Psoas muscle (tissue), 7 donors: ENCODE measurements at regions not wholly inside any gene's neighbourhood (a gene's known extent, or its start where the extent isn't known, plus 50 kb on each side); places are given as distances from the start of the nearest gene placed in this dataset.

Experiments used
- ATAC-seq, 4 donors: fragments of 200-7000 bp; cut with Tn5 transposase; one replicate each; pipeline ENCODE4 v1.9.1; 2020; ENCODE audit warnings: moderate library complexity in 3 of 4, mild to moderate bottlenecking in 2 of 4
- DNase-seq, 2 donors: peaks; one replicate each; pipeline ENCODE4 v3.0.0-alpha.2; 2020
- H3K27ac ChIP-seq: fragments of 200-600 bp; one replicate; pipeline ENCODE4 v1.8.0; 2022
- H3K27me3 ChIP-seq, 3 donors: fragments of 200-600 bp in 1 of 3; one replicate each; pipeline versions ENCODE4 v1.6.1 to v1.8.0; 2013 to 2022; ENCODE audit warnings: low read length in 2 of 3, mild to moderate bottlenecking in 2 of 3, moderate library complexity in 1 of 3; ENCODE audit not compliant: insufficient read depth in 3 of 3
- H3K36me3 ChIP-seq, 2 donors: fragments of 200-600 bp in 1 of 2; one replicate each; pipeline versions ENCODE4 v1.6.1 to v1.8.0; 2013 to 2022; ENCODE audit warnings: low read depth in 1 of 2, mild to moderate bottlenecking in 1 of 2, moderate library complexity in 1 of 2; ENCODE audit not compliant: insufficient read depth in 1 of 2
- H3K4me1 ChIP-seq: fragments of 200-600 bp; one replicate; pipeline ENCODE4 v1.8.0; 2022
- H3K4me3 ChIP-seq: fragments of 200-600 bp; one replicate; pipeline ENCODE4 v1.8.0; 2022; ENCODE audit warnings: mild to moderate bottlenecking
- H3K9me3 ChIP-seq: fragments of 200-600 bp; one replicate; pipeline ENCODE4 v1.8.0; 2022
- WGBS, 3 donors: extraction: QIAGEN DNeasy Blood & Tissue Kit; methylation state at CpG; one replicate each; pipeline versions ENCODE4 v1.1.6 to v1.1.7; 2013; 5-methylcytosine and 5-hydroxymethylcytosine counted together
- intact Hi-C, 2 donors: fragments of 100-400 bp; cut with DNase I; formaldehyde crosslinking; loops; one replicate each; pipeline versions ENCODE4 v1.11.0 to v1.14.2; 2022
- TF ChIP-seq, protein P1 (sequence below): fragments of 200-600 bp; IDR thresholded peaks from one replicate; pipeline ENCODE4 v1.8.0; 2022; ENCODE audit warnings: antibody characterized with exemption
- donor health status: healthy with polysubstance abuse.
- donor health status: DM: no; HTN: no; CAD: no; lungs with moderate emphysema.
- donor health status: Bipolar disorder and iron deficiency.
- donor health status: healthy.
- donor health status: DM: yes; HTN: yes; CAD: no.
- donor health status: DM: no; HTN: no; CAD: no.
- donor health status: DM: yes; HTN: yes; CAD: no.

DNA sequence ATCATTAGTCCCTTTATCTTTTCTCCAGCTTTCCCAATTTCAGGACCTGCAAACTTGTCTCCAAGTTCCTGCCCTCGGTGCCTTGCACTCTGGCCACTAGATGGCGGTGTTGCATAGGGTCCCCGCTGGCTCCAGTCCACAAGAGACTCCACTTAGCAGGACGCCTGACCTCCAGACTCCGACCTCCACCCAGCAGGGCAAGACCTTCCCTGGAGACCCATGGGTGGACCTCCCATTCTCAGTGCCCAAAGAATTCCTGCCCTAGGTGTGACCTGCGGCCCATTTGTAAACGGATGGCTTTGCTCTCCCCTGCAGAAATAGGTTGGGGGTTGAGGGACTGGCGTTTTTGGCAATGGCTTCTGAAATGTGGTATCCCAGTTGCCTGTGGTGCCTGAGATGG lies 82.6 kb downstream of the LSM3 start:
- intact Hi-C loops = loop anchor here in 1 of 2 donors (1.0 kb wide), 1 partner anchor 207 kb away; no protein-coding TSS in a partner anchor
- Histone ChIP-seq H3K36me3 (no peaks in the 10 kb centered on the region), H3K9me3 (no peaks in the 10 kb centered on the region), H3K4me1 (peaks cover 3% of the 10 kb centered on the region), H3K4me3 (no peak overlapping the region), H3K27me3 (no peaks in the 10 kb centered on the region), H3K27ac (no peak overlapping the region)
- DNase-seq = peak; percentile 78 to 91
- TF ChIP-seq, protein P1, sequence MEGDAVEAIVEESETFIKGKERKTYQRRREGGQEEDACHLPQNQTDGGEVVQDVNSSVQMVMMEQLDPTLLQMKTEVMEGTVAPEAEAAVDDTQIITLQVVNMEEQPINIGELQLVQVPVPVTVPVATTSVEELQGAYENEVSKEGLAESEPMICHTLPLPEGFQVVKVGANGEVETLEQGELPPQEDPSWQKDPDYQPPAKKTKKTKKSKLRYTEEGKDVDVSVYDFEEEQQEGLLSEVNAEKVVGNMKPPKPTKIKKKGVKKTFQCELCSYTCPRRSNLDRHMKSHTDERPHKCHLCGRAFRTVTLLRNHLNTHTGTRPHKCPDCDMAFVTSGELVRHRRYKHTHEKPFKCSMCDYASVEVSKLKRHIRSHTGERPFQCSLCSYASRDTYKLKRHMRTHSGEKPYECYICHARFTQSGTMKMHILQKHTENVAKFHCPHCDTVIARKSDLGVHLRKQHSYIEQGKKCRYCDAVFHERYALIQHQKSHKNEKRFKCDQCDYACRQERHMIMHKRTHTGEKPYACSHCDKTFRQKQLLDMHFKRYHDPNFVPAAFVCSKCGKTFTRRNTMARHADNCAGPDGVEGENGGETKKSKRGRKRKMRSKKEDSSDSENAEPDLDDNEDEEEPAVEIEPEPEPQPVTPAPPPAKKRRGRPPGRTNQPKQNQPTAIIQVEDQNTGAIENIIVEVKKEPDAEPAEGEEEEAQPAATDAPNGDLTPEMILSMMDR = peak; percentile 99
- ATAC-seq = peak; percentile 84 to 93 (median 88)
- WGBS, 3 donors = 7 to 20% (median 10%) methylated on average over 8 of the region's 8 CpGs

DNA sequence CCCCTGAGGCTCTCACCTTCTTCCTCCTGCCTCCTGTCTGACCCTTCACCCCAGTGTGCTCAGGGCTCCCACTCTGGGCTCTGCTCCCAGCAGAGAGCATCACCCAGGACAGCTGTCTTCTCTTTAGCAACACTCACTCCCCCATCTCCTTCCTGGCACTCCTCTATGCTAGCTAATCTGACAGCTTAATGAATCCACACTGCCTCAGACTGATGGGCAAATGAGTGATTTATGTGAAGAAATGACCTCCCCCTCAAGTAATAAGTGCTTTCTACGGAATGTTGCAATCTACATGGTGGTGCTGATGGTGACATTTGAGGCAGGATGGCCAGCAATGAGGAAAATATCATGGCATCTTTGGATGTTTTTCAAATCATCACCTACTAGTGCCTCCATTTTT lies 83.6 kb downstream of the LSM3 start:
- H3K4me3 ChIP-seq = no peak overlapping the region
- H3K27me3 ChIP-seq = peaks cover 0 to under 1% (median 0%) of the 10 kb centered on the region in 3 donors
- TF ChIP-seq, protein P1 = no peak
- peaks cover 3% of the 10 kb centered on the region for H3K4me1 ChIP-seq
- H3K36me3 ChIP-seq = no peaks in the 10 kb centered on the region
- DNase-seq (no peak), ATAC-seq (peak; percentile 74 to 88 (median 80))
- WGBS, 3 donors = 81 to 90% (median 83%) methylated on average over 1 of the region's 1 CpG
- H3K9me3 ChIP-seq = no peaks in the 10 kb centered on the region
- no peak overlapping the region for H3K27ac ChIP-seq
- intact Hi-C loops = loop anchor here in 1 of 2 donors (2.0 kb wide), 1 partner anchor 203 kb away; no protein-coding TSS in a partner anchor

DNA sequence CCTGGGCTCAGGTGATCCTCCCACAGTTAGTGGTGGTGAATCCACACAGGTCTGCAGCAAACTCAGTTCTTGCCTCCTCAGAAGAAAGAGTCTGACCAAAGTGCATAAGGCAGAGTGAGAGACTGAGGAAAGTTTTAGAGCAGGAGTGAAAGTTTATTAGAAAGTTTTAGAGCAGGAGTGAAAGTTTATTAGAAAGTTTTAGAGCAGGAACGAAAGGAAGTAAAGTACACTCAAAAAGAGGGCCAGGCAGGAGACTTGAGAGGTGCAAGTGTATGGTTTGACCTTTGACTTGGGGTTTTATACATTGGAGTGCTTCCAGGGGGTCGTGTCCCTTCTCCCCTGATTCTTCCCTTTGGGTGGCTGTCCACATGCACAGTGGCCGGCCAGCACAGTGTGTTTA lies 84.2 kb downstream of the LSM3 start:
- peaks cover 0 to 1% (median 0%) of the 10 kb centered on the region in 3 donors for H3K27me3 ChIP-seq
- H3K4me1 ChIP-seq = peaks cover 3% of the 10 kb centered on the region
- no peaks in the 10 kb centered on the region for H3K9me3 ChIP-seq
- TF ChIP-seq, protein P1 = no peak
- no peak for DNase-seq
- no peak overlapping the region for H3K4me3 ChIP-seq
- WGBS, 3 donors = 73 to 80% (median 78%) methylated on average over 2 to 3 of the region's 3 CpGs
- ATAC-seq = no peak
- no peaks in the 10 kb centered on the region for H3K36me3 ChIP-seq
- H3K27ac ChIP-seq = no peak overlapping the region
- intact Hi-C loops = loop anchor here in 1 of 2 donors (2.0 kb wide), 1 partner anchor 202 kb away; no protein-coding TSS in a partner anchor

DNA sequence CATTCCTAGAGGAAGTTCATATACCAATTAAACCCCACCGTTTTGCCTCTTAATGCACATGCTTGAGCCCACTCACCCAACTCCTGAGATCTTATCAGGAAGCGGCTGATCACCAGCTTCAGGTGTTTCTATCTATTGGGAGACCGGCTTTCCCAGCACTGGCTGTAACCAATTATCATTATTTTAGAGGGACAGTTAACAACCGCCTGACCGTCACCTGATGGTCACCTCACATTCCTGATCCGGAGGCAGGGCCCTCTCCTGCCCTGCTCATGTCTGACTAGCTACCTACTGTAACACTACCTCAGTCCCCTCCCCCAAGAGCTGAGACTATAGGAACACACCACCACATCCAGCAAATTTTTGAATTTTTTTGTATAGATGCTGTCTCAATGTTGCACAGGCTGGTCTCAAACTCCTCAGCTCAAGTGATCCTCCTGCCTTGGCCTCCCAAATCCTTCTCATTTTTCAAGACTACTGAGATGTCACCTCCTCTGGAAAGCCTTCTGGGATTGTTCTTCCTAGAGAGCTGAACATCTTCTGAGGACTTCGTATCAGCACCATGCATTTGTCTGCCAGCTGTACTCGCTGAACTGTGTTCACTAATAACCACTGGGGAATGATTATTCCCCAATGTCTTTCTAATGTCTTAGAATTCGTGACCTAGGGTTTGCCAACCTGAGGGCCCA lies 84.8 kb downstream of the LSM3 start:
- intact Hi-C loops = loop anchor here in 1 of 2 donors (2.0 kb wide), 1 partner anchor 201 kb away; no protein-coding TSS in a partner anchor
- H3K36me3 ChIP-seq = no peaks in the 10 kb centered on the region
- H3K4me1 ChIP-seq = peaks cover 3% of the 10 kb centered on the region
- no peak overlapping the region for H3K27ac ChIP-seq
- DNase-seq = no peak
- no peaks in the 10 kb centered on the region for H3K9me3 ChIP-seq
- no peak overlapping the region for H3K4me3 ChIP-seq
- 91 to 94% (median 94%) methylated on average over 9 of the region's 9 CpGs for WGBS, 3 donors
- TF ChIP-seq, protein P1 = no peak
- peaks cover 0 to 1% (median 0%) of the 10 kb centered on the region in 3 donors for H3K27me3 ChIP-seq
- ATAC-seq = no peak
